Nucleus accumbens (tissue), 56 donors: ENCODE measurements at regions not wholly inside any gene's neighbourhood (a gene's known extent, or its start where the extent isn't known, plus 50 kb on each side); places are given as distances from the start of the nearest gene placed in this dataset.

Experiments
- DNase-seq, 56 donors: peaks; one replicate each; lab custom pipeline; 2025; lab: John Stamatoyannopoulos, UW

DNA sequence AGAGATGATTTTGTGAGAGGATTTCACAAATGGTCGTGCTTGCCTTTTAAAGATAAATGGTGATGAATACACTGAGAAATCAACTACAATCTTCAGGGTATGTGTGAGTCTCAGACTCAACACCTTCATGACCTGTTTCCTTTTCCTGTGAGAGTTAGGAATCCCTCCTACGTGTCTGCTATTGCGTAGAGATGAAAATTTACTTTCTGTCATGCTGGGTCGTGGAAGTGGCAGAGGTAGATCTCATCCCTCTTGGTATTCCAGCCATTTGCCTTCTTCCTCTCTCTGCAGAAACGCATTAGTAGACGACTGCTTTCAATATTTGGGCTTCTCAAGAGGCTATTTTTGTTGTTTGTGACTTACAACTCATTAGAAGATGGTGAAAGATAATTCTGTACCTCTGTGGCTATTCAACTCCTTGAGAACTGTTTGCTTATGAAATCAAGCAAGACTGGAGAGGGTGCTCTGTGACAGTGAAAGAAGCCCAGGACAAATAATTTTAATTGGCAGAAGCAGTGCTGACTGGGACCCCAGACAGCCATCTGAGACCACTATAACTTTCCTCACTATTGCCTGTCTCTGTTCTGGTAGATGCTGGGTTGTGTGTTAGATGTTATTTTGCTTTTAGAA lies 233.1 kb downstream of the LACC1 start:
- DNase-seq = no peak

DNA sequence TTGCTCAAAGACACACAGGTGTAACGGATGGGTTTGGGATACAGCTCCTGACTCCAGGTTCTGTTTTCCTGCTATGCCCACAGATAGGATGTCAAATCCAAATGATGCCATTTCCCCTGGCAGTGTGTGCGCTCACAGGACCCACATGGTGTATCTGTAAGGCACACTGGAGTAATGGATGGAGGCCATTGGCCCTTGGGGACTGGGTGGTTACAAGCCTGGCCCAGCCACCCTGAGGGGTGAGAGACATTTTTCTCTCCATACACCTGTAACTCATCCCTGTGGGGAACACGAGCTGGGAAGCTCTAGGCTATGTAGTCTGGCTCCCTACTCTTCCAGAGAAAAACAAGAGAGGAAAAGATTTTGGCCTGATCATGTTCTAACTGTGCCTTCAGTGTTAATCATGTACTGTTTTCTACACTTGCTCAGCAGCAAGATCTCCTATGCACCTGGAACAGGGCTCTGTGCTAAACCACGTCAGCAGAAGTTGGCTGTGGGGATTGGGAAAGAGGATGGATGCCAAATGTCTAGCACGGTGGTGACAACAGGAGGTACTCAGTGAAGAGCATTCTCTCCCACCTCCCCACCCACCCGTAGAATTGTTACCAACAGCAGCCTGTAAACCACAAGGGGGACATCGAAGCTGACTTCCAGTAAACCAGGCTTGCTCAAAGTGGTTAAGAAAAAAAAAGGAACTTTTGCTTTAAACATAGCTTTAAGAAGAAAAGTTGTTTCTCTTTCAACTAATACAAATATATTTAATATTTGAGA lies 237.0 kb downstream of the LACC1 start:
- DNase-seq = no peak

DNA sequence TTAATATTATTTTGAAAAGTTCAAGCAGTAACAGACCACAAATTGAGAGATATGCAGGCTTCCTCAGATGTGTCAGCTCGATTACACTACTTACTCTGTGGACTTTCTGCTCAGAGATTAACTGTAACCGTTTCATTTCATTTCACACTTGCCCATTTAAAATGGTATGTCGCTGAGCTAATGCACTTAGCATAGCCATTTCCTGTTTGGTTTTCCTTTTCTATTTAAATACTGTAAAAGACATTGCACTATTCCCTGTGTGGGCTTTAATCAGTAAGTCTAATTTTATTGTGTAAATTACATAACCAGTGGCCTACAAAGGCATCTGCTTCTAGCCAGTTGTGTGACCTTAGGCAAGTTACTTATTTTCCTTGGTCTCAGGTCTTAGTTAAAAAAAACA lies 237.6 kb downstream of the LACC1 start:
- DNase-seq = no peak

DNA sequence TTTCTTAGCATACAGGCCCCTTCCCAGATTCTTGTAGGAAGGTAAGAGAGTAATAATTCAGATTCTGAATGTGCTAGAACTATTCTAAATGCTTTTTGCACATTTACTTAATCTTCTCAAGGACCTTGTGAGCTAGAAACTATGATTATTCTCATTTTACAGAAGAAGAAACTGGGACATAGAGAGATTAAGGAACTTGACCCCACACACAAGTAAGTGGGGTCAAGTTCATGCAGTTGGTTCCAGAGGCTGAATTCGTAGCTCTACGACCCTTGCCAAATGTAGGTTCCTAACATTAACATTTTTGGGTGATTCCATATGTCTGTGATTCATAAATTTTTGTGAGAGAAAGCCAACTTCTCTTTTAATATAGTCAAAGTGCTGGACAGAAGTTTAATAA lies 238.1 kb downstream of the LACC1 start:
- DNase-seq = no peak

DNA sequence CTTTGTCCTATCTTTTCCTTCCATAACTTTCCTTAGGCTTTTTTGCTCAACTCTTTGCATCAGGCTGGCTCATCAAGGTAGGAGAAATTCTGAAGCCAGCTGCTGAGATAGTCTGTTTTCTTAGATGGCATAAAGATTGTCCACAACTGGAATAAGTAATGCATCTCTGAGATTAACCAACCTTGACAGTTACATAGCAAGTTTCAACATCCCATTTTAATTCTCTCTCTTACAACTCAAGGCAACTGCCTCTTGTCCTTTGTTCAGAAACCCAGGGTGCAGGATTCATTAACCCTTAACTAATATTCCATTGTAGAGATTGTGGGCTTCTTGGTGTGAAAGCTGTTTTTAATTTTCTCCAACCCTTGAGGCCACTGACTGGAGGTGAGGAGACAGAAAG lies 239.2 kb downstream of the LACC1 start:
- DNase-seq = no peak

DNA sequence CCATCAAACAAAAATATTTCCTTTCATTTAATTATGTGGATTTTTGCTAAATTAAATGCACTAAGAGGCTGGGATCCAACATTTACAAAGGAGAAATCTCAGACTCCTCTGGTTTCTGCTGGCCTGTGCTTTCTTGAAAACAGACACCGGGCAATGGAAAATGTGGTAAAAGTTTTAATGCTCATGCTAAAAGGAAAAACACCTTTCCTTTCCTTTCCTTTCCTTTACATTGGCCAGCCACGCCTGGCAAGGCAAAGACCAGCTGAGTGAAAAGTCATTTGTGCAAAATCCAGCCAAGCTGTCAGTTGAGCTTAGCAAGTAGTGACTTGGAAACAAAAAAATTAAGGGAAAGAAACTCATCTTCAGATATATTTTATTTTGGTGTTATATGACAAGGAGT lies 240.3 kb downstream of the LACC1 start:
- no peak for DNase-seq

DNA sequence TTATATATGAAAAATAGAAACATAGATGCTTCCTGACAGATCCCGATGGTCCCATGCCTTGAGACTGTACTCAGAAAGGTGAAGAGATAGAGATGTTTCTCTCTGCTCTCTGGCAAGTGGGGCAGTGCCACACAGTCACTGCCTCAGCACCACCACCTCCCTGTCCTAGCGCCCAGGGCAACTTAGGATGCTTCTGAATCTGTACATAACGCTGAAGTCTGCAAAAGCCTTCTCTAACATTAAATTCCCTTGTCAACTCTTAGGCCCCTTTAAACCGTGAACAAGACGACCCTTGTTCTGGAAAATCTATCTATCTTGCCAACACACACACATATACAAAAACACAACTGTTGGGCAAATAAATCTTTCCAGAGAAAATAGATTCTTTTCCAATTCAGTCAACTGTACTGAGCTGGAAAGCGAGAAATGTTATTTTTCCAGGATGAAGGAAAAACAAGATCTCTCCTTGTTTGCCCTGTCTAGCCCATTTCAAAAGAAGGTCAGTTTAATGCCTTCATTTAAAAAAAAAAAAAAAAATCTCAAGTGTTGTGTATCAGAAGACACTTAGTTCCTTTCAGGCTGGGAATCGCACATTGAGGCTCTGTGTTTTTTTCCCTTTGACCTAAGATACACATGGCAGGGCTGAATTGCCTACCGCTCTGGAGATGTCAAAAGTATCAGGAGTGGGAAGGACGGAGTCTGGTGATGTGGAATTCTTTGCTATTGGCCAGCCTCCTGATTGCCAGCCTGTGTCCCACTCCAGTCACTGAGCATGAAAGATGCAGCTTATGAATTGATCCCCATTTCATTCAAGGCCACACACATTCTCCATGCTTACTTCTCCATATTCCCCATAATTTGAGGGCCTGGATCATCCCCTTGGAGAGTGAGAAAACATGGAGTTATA lies 241.4 kb downstream of the LACC1 start:
- DNase-seq = peak in 3 of 56 donors; percentile 6 to 25 (median 10)

DNA sequence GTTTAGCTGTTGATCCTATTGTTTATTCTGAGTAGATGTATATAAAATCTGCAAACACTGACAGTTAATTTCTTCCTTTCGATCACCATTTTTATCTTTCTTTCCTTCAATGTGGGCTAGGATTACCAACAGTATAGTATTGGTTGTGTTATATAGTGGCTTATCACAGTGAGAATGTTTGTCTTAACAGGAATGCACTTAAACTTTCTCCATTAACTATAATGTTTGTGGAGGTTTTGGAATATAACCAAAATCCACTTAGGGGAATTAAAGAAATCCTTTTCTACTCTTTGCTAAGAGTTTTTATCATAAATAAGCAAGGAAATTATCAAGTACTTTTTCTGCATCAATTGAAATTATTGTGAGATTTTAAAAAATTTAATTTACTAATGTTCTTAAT lies 244.6 kb downstream of the LACC1 start:
- no peak for DNase-seq

DNA sequence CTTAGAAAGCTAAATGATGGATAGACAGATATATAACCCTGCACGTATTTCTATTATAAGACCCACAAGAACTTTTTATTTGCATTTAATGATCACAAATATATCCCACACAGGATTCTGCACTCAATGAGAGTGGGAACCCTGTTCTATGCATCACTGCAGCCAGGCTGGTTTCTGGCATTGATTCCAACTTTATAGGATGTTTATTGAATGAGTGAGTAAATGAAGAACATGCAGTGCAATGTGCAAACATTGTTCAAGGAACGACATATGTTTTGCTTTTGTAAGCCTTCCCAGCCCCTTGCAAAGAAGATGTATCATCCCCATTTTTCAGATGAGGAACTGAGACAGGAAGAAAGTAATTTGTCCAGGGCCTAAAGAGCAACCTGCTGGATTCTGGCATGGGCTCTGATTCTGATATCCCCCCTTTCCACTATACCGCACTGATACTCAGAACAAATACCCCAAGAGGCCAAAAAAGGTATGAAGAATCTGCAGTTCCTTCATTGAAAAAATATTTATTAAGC lies 246.3 kb downstream of the LACC1 start:
- no peak for DNase-seq

DNA sequence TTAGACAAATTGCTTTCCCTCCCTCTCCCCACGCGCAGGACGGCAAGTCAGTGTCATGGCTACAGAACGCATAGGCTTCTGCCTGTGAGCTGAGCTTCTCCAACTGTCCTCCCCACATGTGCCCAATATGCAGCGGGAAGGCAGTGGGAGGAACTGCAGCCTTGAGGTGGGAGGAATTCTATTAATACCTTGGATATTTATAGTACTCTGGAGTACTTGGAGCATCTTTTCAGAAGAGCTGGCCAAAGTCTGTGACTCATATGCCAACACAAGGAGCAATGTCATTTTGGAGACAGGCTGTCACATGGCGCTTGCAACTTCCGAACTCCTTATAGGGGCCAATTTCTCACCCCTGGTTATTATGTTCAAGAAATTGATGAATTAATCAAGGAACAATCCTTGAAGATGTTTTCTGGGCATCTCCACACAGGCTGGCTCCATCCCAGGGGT lies 245.0 kb upstream of the SERP2 start:
- DNase-seq = peak in 13 of 56 donors; percentile 17 to 72 (median 28)

DNA sequence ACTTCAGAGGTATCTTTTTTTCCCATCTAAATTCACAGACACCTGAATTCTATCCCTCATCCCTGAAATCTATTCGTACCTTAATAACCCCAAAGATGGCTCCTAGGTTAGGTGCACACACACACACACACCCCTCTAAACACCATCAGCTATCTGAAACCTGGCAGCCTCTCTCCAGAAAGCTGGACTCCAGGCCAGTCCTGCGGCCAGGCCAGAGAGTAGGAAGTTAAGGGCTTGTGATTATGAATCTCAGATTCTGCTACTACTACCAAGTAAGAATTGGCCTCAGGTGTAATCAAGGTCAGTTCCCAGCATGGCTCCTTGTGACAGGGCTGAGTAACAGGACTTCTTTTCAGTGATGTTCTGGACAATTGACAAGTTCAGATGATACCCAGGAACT lies 244.2 kb upstream of the SERP2 start:
- DNase-seq = no peak

DNA sequence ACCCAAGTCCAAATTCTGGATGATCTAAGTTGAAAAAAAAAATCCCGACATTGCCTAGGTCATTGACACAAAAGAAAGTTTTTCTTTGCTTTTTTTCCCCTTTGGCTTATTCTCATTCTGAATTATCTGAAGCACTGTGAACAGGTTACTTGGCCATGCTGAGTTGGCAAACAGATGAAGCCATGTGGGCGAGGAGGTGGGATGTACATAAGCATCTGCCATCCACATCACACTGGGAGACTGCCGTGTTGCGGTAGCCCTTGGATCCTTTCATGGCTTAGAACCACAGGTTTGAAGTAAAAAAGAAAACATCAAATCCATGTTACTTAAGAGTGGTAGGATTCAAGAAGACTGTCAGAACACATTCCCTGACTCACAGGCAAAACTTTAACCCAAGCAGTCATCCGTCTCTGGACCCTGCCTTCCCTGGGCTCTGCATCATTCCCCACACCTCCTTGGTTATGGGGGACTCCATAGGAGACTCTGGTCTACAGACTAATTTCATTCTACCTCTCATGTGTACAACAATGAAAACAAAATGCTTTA lies 242.5 kb upstream of the SERP2 start:
- no peak for DNase-seq

DNA sequence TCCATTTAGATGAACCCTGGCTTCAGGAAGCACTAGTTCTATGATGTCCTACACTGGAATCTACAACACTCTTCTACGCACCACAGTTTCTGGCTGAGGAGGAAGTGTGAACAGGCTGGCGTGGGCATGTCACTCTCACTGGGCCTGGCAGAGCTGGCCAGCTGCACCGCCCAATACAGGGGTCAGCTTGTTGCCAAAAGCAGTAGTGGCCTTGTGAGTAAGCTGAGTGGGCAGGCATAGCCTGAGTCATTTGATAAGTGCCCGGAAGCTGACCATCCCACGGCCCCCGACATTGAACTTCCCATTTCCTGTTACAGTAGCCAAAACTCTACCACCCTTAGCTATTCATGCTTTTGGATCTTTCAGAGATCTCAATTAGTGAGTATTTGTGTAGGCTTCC lies 240.9 kb upstream of the SERP2 start:
- DNase-seq = peak in 9 of 56 donors; percentile 9 to 49 (median 25)

DNA sequence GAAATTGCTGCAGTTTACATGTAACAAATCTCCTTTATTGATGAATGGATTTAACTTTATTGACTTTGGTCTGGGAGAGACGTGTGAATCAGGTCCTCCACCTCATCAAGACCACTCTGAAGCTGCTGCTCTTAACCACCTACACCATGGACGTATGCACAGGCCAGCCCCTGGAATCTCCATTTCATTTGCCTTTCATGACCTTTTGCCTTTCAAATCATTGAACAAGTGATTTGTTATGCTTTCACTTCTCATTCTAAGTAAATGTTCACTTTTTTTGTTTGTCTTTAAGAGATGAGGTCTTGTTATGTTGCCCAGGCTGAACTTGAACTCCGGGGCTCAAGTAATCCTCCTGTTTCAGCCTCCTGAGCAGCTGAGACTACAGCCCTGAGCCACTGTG lies 240.0 kb upstream of the SERP2 start:
- no peak for DNase-seq

DNA sequence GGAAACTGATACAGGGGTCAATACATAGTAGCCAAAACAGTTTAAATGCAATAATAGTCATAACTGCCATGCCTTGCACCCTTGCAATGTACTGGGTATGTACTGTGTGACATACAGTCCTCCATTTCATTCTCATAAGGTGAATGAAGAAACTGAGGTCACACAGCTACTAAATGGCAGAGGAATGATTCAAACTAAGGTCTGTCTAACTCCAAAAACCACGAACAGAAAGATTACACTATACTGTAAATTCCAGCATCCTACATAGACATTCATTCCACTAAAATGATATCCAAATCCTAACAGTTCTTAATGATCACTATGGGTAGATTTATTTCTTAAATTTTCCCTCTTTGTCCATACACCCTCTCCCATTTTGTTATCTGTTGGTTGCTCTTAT lies 238.1 kb upstream of the SERP2 start:
- DNase-seq = no peak

DNA sequence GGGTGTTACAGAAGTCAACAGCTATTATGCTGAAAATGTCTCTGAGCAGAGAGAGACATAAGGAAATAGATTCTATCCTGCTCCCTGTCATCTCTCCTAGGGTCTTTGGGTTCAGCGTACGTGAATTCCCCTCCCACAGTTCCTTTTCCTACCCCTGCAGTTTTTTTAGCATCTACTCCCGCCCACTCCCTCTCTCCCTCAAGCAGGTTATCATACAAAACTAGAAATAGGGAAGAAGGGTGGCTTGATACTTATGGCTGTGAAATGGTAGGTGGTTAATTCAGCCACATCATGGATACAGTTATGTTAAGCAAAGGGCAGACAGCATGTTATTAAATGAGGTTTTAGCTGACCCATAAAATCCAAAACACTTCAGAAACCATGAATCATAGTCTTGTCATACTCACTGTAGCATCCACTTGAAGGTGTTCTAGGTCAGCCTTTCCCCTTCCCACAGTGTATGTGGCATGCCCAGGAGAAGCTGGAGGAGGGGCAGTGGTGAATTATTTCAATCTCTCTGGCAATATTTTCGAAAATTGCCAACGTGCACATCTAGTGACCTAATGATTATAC lies 236.8 kb upstream of the SERP2 start:
- no peak for DNase-seq

DNA sequence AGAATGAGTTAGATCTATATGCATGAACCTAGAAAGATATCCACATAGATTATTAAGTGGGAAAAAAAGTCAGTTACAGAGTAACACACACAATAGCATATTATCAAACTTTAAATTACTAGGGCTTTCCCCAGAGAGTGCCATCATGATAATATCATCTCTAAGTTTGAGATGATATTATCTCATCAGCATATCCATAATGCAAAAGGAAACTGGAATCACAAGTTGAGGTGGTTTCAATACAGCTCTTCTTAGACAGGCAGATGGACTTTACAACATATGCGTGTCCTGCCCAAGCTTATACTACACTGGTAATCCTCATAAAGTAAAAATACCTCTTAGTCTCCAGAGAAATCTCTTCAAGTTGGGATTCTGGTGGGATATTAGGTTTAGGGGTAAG lies 236.2 kb upstream of the SERP2 start:
- DNase-seq = no peak

DNA sequence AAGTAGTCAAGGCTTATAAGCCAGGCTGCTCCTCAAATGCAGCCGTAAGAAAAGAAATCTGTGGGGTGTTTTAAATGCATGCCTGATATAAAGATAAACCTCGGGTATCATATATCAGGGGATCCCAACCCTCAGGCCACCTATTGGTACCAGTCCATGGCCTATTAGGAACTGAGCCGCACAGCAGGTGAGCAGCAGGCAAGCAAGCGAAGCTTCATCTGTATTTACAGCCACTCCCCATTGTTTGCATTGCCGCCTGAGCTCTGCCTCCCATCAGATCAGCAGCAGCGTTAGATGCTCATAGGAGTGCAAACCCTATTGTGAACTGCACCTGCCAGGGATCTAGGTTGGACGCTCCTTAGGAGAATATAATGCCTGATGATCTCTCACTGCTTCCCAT lies 233.5 kb upstream of the SERP2 start:
- DNase-seq = no peak

DNA sequence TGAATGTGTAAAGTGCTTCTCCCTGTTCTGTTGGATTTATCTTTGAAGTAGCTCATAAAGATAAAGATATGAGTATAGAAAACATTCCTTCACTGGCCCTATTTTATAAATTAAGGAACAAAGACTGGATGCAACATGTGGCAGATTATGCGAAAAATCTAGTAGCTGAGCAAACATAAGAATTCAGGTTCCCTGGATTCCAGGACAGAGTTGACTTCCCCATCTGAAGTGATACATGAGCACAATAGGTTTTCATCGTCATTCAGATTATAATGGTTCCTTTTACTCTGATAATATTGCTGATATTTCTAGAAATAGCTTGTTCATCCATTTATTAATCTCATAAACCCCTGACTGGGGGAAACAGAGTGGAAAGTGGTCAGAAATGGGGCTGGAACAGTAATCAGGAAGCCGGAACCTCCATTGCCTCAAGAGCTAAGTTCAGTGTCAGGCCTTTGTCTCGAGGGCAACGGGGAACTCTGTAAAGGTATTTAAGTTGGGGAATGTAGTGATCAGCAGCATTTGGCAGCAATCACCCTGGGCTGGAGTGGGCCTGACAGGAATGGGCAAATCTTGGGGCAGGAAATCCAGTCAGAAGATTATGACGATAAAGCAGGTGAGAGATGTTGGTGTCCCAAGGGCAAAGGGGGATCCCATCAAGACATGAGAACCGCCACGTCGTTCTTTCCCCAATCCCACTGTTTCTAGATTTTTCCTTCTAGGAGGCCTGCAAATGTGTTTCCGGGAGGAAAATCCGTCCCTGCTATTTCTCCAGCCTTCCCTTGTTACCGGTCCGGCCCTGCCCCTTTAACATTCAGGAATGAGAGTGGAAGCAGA lies 232.5 kb upstream of the SERP2 start:
- no peak for DNase-seq
